ENCODE measurements at regions not wholly inside any gene's neighbourhood (a gene's known extent, or its start where the extent isn't known, plus 50 kb on each side); places are given as distances from the start of the nearest gene placed in this dataset.

DNA sequence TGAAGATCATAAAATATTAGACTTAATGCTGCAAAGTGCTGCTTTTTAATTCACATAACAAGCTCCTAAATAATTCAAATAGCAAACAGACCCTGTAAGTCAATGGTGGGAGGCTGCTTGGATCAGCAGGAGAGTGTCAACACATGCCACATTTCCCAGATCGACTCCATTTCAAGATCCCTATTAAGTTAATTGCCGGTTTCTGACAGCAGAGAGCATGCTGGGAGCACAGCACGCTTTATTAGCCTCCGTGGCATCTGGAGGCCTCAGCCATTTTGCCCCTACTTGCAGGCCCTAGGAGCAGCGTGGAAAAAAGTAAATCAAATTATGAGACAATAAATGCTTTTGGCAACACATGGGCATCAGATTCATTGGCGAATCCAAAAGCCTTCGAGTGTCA lies 201.0 kb downstream of the EMX2 start:
- ChIA-PET RAD21 (ENCODE audit: low non-redundant PET in 1 of 2, low total read pairs in 2 of 2, uncharacterized antibody in 2 of 2, unreplicated experiment in 2 of 2) (no interaction called here), POLR2A (no interaction called here), CTCF (no interaction called here)
- no peak overlapping the region for H3K9ac ChIP-seq (ENCODE audit: low read length)
- no peaks in the 10 kb centered on the region for H3K36me3 ChIP-seq (ENCODE audit: control insufficient read depth in 1 of 2, insufficient read depth in 2 of 2, low read length in 2 of 2)
- no peaks in the 10 kb centered on the region for H3K4me1 ChIP-seq (ENCODE audit: control insufficient read depth in 1 of 2, insufficient read depth in 2 of 2, low read length in 2 of 2)
- intact Hi-C loops (cut with micrococcal nuclease), result no loop called here
- no peak for ATAC-seq
- no peaks in the 10 kb centered on the region for H3K79me2 ChIP-seq (ENCODE audit: insufficient read depth, low read length)
- TF ChIP-seq, protein P1, sequence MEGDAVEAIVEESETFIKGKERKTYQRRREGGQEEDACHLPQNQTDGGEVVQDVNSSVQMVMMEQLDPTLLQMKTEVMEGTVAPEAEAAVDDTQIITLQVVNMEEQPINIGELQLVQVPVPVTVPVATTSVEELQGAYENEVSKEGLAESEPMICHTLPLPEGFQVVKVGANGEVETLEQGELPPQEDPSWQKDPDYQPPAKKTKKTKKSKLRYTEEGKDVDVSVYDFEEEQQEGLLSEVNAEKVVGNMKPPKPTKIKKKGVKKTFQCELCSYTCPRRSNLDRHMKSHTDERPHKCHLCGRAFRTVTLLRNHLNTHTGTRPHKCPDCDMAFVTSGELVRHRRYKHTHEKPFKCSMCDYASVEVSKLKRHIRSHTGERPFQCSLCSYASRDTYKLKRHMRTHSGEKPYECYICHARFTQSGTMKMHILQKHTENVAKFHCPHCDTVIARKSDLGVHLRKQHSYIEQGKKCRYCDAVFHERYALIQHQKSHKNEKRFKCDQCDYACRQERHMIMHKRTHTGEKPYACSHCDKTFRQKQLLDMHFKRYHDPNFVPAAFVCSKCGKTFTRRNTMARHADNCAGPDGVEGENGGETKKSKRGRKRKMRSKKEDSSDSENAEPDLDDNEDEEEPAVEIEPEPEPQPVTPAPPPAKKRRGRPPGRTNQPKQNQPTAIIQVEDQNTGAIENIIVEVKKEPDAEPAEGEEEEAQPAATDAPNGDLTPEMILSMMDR (IDR thresholded peaks at IDR 0.05 in 2 of 3, conservative IDR thresholded peaks at IDR 0.05 in 1 of 3; ENCODE audit: borderline replicate concordance in 1 of 3, insufficient read depth in 1 of 3, low read depth in 2 of 3, low read length in 2 of 3), result no peak
- TF ChIP-seq, protein P2, sequence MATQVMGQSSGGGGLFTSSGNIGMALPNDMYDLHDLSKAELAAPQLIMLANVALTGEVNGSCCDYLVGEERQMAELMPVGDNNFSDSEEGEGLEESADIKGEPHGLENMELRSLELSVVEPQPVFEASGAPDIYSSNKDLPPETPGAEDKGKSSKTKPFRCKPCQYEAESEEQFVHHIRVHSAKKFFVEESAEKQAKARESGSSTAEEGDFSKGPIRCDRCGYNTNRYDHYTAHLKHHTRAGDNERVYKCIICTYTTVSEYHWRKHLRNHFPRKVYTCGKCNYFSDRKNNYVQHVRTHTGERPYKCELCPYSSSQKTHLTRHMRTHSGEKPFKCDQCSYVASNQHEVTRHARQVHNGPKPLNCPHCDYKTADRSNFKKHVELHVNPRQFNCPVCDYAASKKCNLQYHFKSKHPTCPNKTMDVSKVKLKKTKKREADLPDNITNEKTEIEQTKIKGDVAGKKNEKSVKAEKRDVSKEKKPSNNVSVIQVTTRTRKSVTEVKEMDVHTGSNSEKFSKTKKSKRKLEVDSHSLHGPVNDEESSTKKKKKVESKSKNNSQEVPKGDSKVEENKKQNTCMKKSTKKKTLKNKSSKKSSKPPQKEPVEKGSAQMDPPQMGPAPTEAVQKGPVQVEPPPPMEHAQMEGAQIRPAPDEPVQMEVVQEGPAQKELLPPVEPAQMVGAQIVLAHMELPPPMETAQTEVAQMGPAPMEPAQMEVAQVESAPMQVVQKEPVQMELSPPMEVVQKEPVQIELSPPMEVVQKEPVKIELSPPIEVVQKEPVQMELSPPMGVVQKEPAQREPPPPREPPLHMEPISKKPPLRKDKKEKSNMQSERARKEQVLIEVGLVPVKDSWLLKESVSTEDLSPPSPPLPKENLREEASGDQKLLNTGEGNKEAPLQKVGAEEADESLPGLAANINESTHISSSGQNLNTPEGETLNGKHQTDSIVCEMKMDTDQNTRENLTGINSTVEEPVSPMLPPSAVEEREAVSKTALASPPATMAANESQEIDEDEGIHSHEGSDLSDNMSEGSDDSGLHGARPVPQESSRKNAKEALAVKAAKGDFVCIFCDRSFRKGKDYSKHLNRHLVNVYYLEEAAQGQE (IDR thresholded peaks at IDR 0.05; ENCODE audit: low read depth), result no peak
- TF ChIP-seq JUND (IDR thresholded peaks at IDR 0.05) (no peak), EGR1 (IDR thresholded peaks at IDR 0.05; ENCODE audit: low read depth) (no peak), CBX3 (IDR thresholded peaks at IDR 0.05; ENCODE audit: low read depth) (no peak)
- TF ChIP-seq, protein P3, sequence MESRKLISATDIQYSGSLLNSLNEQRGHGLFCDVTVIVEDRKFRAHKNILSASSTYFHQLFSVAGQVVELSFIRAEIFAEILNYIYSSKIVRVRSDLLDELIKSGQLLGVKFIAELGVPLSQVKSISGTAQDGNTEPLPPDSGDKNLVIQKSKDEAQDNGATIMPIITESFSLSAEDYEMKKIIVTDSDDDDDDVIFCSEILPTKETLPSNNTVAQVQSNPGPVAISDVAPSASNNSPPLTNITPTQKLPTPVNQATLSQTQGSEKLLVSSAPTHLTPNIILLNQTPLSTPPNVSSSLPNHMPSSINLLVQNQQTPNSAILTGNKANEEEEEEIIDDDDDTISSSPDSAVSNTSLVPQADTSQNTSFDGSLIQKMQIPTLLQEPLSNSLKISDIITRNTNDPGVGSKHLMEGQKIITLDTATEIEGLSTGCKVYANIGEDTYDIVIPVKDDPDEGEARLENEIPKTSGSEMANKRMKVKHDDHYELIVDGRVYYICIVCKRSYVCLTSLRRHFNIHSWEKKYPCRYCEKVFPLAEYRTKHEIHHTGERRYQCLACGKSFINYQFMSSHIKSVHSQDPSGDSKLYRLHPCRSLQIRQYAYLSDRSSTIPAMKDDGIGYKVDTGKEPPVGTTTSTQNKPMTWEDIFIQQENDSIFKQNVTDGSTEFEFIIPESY (IDR thresholded peaks at IDR 0.05; ENCODE audit: extremely low read depth, insufficient replicate concordance, low read length), result no peak
- H3K4me2 ChIP-seq (ENCODE audit: low read length), result no peak overlapping the region
- BruUV-seq (replicated peaks), result no TSS peak
- no peaks in the 10 kb centered on the region for H4K20me1 ChIP-seq (ENCODE audit: insufficient read depth)
- no peaks in the 10 kb centered on the region for H3K9me3 ChIP-seq (ENCODE audit: control insufficient read depth in 1 of 2, insufficient read depth in 1 of 2, low read depth in 1 of 2, low read length in 2 of 2)
- no peaks in the 10 kb centered on the region for H3K9me2 ChIP-seq (ENCODE audit: insufficient read depth)
- H3K27ac ChIP-seq (ENCODE audit: low read depth, low read length), result no peak overlapping the region
- H3K4me3 ChIP-seq (replicated peaks in 1 of 2; ENCODE audit: low read depth in 1 of 2, low read length in 2 of 2), result no peak overlapping the region
- peaks cover 21% of the 10 kb centered on the region; the same call in 1 of the 2 replicates for H3K27me3 ChIP-seq (ENCODE audit: insufficient read depth, low read length)
- H2AFZ ChIP-seq (ENCODE audit: low read depth, low read length, poor library complexity, severe bottlenecking), result no peak overlapping the region
- no peak for DNase-seq (ENCODE audit: low read depth, low spot score)
